ENCODE measurements at regions not wholly inside any gene's neighbourhood (a gene's known extent, or its start where the extent isn't known, plus 50 kb on each side); places are given as distances from the start of the nearest gene placed in this dataset.

GRCh38 chr11:123378096-123378495 lies 52.0 kb upstream of the GRAMD1B start:
- no peak for DNase-seq (ENCODE audit: low read depth in 1 of 2, low spot score in 1 of 2)

GRCh38 chr11:123377355-123377754 lies 52.7 kb upstream of the GRAMD1B start:
- no peak for DNase-seq (ENCODE audit: low read depth in 1 of 2, low spot score in 1 of 2)

GRCh38 chr11:123375832-123376231 lies 54.2 kb upstream of the GRAMD1B start:
- no peak for DNase-seq (ENCODE audit: low read depth in 1 of 2, low spot score in 1 of 2)

DNA sequence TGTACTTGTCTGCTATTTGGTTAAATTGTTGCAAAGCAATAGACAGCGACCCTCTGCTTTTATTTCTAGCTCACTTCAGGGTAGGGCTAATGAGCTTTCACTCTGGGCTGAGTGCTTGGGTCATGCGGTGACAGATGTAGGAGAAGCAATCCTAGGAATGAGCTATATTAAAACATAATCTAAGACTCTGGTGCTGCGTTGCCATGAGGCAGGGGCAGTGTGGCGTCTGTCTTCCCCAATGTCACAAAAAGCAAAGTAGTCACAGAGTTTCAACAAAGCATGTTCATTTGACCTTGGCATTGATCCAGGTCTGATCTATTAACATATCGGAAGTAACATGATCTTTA lies 55.5 kb upstream of the GRAMD1B start:
- no peak for DNase-seq (ENCODE audit: low read depth in 1 of 2, low spot score in 1 of 2)

DNA sequence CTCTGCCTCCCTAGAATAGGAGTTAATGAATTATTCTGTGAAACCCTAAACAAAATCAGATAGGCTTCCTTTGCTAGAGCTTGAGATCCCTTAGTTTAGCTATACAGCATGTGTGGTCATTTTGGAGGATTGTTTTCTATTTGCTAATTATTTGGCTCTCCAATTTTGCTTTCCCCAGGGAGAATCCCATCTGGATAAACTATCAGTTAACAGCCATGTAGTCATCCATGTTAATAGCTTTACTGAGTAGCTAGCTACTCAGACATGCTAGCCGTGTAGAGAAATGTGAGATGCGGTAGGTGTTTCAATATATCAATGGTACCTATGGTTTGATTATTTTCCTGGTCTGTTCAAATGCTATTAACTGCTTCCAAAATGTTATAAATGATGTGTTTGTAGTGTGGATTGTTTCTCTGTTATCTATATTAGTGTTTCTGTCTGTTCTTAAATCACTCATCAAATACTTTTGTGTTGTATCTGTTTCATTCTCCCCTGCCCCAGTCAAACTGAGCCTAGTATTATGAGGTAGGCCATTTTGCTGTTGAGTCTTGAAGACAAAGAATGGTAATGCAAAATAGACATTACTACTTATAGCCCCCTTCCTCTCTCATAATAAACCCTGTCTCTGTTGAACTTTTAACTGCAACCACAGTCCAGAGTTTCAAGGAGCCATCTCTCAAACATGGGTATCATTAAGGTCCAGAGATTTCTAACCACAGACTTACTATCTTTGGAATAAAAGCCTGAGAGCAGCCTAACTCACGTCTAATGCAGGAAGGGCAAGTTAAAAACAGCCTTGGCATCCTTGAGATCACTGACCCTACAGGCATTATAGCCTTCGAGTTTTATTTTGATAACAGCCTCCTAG lies 56.1 kb upstream of the GRAMD1B start:
- no peak for DNase-seq (ENCODE audit: low read depth in 1 of 2, low spot score in 1 of 2)

DNA sequence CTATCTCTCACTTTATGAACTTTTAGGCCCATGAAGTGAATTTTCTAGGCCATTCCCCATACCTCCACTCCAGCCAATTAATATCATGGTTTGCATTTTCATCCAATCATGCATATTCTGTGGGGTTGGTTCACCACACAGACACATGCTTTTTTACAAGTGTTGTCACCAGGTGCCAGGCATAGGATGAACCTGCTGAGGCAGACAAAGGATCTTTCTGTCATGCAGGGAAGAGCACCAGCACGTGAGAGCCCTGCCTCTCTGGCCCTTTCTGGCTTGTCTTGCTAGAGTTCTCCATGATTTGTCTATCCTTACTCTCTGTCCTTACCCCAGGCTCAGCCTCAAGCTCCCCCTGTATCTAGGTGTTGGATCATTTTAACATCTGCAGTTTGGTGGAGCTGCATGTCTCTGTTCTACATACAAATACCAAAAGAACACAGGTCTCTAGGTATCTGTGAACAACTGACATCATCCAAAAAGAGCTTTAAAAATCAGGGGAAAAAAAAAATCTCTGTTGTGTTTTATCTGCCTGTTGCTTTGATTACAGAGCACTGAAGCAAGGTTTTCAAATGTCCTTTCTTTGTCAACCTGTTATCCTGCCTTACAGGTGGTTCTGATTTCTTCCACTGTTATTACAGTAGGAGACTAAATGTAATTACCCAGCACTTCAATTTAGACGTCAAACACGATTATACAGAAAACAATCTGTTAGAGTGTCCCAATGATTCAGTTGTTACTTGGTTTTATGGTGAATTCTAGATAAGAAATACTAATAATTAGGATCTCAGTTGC lies 58.4 kb upstream of the GRAMD1B start:
- no peak for DNase-seq (ENCODE audit: low read depth in 1 of 2, low spot score in 1 of 2)

- no peak for DNase-seq (ENCODE audit: low read depth in 1 of 2, low spot score in 1 of 2)
Observed at GRCh38 chr11:123366924-123367323, 63.1 kb upstream of the GRAMD1B start.

DNA sequence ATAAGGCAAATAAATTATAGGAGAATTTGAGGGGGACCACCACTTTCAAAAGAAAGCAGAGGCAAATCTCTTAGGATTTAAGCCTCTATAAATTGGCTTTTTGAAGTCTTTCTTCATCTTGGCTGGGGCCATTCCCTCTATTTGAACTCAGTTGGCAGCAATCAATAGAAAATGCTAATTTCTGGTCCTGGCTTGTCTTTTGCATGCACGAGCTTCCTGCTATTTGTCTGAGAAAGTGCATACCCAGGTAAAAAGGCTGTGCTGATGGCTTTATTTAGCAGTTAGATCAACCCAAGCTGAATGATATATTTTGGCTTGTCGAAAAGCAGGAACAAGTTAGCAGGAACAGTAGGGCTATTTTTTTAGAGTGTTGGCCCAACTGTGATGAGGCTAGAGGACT lies 64.1 kb upstream of the GRAMD1B start:
- no peak for DNase-seq (ENCODE audit: low read depth in 1 of 2, low spot score in 1 of 2)

DNA sequence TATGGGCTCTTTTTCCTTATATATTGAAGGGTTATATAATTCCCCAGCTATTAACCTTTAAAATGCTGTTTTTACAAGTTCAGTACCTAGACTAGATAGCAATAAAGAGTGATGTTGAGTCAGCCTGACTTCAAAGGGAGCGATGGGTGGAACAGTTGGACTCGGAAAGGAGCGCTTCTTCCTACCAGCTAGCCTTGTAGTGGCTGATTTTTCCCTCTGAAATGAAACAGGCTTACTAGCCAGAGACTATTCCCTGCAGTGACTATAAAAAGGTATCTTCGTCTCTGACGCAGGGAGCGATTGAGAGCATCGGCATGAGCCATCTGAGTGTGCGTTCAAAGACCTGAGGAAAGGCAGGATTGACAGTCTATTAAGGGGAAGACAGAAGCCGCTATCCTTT lies 66.0 kb upstream of the GRAMD1B start:
- no peak for DNase-seq (ENCODE audit: low read depth in 1 of 2, low spot score in 1 of 2)

- DNase-seq (ENCODE audit: low read depth in 1 of 2, low spot score in 1 of 2), result no peak
Observed at GRCh38 chr11:123363556-123363955, 66.5 kb upstream of the GRAMD1B start.

GRCh38 chr11:123362941-123363340 lies 67.1 kb upstream of the GRAMD1B start:
- no peak for DNase-seq (ENCODE audit: low read depth in 1 of 2, low spot score in 1 of 2)

DNA sequence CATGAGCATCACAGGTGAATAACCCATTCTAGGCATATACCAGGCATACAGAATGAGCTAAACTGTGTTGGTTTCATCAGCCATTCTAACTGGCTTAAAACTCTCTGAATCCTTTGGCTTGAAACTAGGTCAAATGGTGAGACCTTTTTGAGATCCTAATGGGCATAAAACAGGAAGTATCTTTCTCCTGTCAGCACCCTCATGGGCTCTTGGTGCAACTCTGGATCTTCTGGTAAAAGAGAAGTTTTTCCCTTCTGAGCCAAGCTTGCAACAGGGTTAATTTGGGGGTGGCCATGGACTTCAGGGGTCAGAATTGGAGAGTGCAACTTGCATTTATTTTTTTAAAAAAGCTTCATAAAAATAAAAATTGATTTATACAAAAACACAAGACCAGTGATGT lies 67.9 kb upstream of the GRAMD1B start:
- no peak for DNase-seq (ENCODE audit: low read depth in 1 of 2, low spot score in 1 of 2)

- DNase-seq (ENCODE audit: low read depth in 1 of 2, low spot score in 1 of 2), result no peak
Observed at GRCh38 chr11:123361110-123361509, 69.0 kb upstream of the GRAMD1B start.

DNA sequence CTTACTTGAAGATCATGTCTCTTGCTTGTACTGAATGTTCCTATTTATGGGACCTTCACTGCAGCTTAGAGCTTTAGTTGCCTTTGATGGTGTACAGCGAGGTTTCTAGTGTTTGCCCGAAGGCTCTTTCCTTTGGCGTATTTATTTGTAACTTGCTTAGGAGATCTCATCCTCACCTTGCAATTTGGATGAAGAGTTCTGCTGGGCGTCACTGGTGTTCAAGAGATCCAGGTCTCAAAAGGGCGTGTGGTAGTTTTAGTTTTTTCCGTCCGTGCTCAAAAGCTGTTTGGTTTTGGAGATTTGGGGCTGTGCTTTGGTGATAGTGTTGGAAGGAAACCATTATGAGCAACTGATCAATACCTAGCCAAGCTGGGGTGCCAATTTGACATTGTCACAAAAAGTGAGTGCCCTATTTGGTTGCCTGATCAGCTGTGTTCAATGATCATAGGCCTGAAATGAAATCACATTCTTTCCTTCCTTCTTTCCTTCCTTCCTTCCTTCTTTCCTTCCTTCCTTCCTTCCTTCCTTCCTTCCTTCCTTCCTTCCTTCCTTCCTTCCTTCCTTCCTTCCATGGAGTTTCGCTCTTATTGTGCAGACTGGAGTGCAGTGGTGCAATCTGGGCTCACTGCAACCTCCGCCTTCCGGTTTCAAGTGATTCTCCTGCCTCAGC lies 69.7 kb upstream of the GRAMD1B start:
- no peak for DNase-seq (ENCODE audit: low read depth in 1 of 2, low spot score in 1 of 2)

- DNase-seq (ENCODE audit: low read depth in 1 of 2, low spot score in 1 of 2), result peak in 1 of 2 donors; percentile 12
Observed at GRCh38 chr11:123357990-123358827, 71.9 kb upstream of the GRAMD1B start.

GRCh38 chr11:123357353-123357989 lies 72.6 kb upstream of the GRAMD1B start:
- no peak for DNase-seq (ENCODE audit: low read depth in 1 of 2, low spot score in 1 of 2)

DNA sequence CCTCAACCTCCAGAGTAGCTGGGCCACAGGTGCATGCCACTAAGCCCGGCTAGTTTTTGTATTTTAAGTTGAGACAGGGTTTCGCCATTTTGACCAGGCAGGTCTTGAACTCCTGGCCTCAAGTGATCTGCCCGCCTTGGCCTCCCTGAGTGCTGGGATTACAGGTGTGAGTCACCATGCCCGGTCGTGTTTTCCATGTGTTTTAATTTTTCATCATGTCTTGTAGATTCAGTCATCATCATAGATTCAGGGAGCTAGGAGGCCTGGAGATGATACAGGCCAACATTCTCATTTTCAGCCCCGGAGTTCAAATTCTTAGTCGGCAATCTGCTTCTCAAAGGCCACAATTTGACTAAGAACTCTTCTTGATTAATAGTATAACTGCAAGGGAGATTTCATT lies 73.5 kb upstream of the GRAMD1B start:
- DNase-seq (ENCODE audit: low read depth in 1 of 2, low spot score in 1 of 2), result no peak

DNA sequence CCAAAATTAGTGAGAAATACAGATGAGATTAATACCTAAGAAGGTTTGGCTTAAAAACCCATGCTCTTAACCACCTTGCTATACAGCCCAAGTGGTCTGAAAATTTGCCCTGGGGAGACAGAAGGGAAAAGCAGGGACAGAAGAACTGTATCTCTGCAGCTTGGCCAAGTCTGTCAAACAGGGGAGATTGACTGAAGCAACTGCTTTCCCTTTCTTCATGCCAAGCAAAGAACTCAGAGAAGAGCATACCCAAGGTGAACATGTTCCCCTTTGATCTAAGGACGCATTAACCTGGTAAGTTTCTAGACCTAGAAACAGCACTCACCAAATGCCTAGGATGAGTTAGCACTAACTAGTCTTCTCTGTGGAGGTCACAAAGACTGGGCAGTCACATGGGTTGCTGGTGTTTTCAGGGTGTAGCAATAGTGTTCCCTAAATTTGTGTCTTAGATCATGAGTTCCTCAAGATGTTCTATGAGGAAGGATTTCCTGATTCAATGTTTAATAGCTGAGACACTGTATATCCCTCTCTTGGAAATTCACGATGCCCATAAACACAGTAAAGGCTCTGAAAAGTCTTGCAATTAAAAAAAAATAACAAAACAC lies 75.6 kb upstream of the GRAMD1B start:
- no peak for DNase-seq (ENCODE audit: low read depth in 1 of 2, low spot score in 1 of 2)

GRCh38 chr11:123351375-123351774 lies 78.7 kb upstream of the GRAMD1B start:
- DNase-seq (ENCODE audit: low read depth in 1 of 2, low spot score in 1 of 2), result no peak

- no peak for DNase-seq (ENCODE audit: low read depth in 1 of 2, low spot score in 1 of 2)
Observed at GRCh38 chr11:123349382-123349781, 80.7 kb upstream of the GRAMD1B start.
